Progenitor cell of endocrine pancreas (in vitro differentiated cells): ENCODE measurements at regions not wholly inside any gene's neighbourhood (a gene's known extent, or its start where the extent isn't known, plus 50 kb on each side); places are given as distances from the start of the nearest gene placed in this dataset.

ENCODE experiments used
- DNase-seq: peaks from one replicate; pipeline ENCODE4 v3.0.0; 2021; ENCODE audit warnings: low spot score; ENCODE audit not compliant: unreplicated experiment
- H3K27ac Mint-ChIP-seq: 2 replicates; pipeline ENCODE4 v1.8.0; 2021; ENCODE audit warnings: mild to moderate bottlenecking, moderate library complexity, mixed read lengths
- H3K27me3 Mint-ChIP-seq: 2 replicates; pipeline ENCODE4 v1.8.0; 2021; ENCODE audit warnings: mixed read lengths
- H3K36me3 Mint-ChIP-seq: 2 replicates; pipeline ENCODE4 v1.8.0; 2022; ENCODE audit warnings: mixed read lengths; ENCODE audit not compliant: insufficient read depth
- H3K4me1 Mint-ChIP-seq: 2 replicates; pipeline ENCODE4 v1.8.0; 2021; ENCODE audit warnings: low read depth, mixed read lengths
- H3K4me3 Mint-ChIP-seq: 2 replicates; pipeline ENCODE4 v1.8.0; 2021; ENCODE audit warnings: low read depth, mild to moderate bottlenecking, moderate library complexity, mixed read lengths
- H3K9me3 Mint-ChIP-seq: 2 replicates; pipeline ENCODE4 v1.8.0; 2021; ENCODE audit warnings: low read depth, mixed read lengths
- TF ChIP-seq, protein P1 (sequence below): fragments of 200-600 bp; sonication (generic); IDR thresholded peaks from one replicate; pipeline ENCODE4 v1.5.0; 2021; ENCODE audit warnings: antibody characterized with exemption, mild to moderate bottlenecking; ENCODE audit not compliant: unreplicated experiment

DNA sequence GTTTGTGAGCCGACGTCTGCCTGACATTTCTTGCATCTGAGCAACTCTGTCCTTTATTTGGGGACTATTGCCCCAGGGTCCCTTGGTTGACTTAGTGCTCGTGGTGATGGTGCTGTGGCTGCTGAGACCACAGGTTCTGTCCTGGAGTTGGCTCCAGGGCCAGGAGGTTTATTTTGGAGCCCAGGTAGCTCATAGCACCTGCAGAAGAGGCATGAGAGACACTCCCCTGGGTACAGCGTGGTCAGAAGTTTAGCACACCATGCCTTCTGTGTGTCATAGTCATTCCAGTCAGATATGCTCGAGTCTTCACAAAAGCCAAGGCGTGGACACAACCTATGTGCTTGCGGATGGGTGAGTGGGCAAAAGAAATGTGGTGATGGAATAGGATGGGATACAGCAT is 496.9 kb downstream of the TCERG1L start:
- no peaks in the 10 kb centered on the region for H3K36me3 Mint-ChIP-seq
- DNase-seq = no peak
- no peaks in the 10 kb centered on the region for H3K9me3 Mint-ChIP-seq
- TF ChIP-seq, protein P1, sequence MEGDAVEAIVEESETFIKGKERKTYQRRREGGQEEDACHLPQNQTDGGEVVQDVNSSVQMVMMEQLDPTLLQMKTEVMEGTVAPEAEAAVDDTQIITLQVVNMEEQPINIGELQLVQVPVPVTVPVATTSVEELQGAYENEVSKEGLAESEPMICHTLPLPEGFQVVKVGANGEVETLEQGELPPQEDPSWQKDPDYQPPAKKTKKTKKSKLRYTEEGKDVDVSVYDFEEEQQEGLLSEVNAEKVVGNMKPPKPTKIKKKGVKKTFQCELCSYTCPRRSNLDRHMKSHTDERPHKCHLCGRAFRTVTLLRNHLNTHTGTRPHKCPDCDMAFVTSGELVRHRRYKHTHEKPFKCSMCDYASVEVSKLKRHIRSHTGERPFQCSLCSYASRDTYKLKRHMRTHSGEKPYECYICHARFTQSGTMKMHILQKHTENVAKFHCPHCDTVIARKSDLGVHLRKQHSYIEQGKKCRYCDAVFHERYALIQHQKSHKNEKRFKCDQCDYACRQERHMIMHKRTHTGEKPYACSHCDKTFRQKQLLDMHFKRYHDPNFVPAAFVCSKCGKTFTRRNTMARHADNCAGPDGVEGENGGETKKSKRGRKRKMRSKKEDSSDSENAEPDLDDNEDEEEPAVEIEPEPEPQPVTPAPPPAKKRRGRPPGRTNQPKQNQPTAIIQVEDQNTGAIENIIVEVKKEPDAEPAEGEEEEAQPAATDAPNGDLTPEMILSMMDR = no peak
- peaks cover 3% of the 10 kb centered on the region for H3K27me3 Mint-ChIP-seq
- H3K27ac Mint-ChIP-seq = no peak overlapping the region
- no peak overlapping the region for H3K4me3 Mint-ChIP-seq
- H3K4me1 Mint-ChIP-seq = no peaks in the 10 kb centered on the region

DNA sequence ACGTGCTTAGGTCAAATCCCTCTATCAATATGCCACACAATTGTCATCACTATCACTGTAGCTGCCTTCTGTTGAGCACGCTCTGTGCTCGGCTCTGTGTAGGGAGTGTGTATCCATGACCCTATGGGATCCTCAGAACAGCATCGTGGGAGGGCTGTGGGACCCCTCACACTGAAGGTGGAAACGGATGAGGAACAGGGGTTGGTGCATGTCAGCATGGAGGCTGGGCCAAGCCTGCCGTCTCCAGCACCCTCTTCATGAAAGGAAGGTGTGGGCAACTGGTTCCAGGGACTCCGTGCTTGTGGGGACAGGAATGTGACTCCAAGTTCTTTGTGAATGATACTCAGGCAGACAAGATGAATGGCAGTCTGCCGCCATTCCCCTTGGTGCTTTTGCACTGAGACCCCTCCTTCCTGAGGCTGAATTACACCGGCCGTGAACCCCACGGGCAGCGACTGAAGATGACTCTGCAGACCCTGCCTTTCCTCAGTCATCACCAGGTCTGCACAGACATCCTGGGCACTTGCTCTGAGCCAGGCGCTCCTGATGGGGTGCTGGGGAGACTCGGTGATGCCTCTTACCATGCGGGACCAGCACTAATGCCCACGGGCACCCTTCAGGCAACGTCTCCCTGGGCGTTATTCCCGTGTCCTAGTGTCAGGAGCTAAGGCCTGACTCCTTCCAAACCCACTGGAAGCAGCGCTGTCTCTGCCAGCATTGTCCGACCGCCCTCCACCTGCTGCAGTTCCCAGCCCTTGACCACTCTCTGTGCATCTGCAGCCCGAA is 495.2 kb downstream of the TCERG1L start:
- no peak for DNase-seq
- TF ChIP-seq, protein P1 = no peak
- H3K27ac Mint-ChIP-seq = no peak overlapping the region
- H3K4me3 Mint-ChIP-seq = no peak overlapping the region
- no peaks in the 10 kb centered on the region for H3K9me3 Mint-ChIP-seq
- H3K36me3 Mint-ChIP-seq = no peaks in the 10 kb centered on the region
- H3K27me3 Mint-ChIP-seq = peaks cover 3% of the 10 kb centered on the region
- no peaks in the 10 kb centered on the region for H3K4me1 Mint-ChIP-seq

DNA sequence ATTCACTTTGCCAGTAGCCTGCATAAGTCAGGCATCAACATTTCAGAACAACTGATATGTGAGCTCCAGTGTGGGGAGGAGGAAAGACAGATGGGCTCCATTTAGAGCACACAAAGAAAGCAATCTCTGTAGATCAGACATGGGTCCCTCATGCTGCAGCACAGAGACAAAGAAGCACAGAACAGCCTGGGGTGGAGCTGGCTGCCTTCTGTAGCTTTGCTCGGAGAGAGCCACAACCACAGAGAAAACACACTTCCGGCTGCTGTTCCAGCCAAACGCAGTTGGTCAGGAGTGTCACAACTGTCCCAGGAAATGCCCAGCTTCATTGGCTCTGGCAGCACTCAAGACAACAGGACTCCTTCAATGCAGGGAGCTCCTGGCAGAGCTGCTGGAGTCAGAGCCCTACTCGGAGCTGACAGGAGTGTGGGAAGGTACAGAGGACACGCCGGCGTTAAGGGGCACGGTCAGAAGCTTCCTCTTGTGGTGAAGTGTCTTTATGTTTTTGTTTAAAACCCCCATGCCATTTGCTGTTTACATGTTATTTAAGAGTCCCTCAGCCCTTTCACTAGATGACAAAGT is 494.4 kb downstream of the TCERG1L start:
- no peak for DNase-seq
- no peaks in the 10 kb centered on the region for H3K4me1 Mint-ChIP-seq
- H3K27ac Mint-ChIP-seq = no peak overlapping the region
- H3K9me3 Mint-ChIP-seq = no peaks in the 10 kb centered on the region
- no peak overlapping the region for H3K4me3 Mint-ChIP-seq
- H3K27me3 Mint-ChIP-seq = peaks cover 3% of the 10 kb centered on the region
- H3K36me3 Mint-ChIP-seq = no peaks in the 10 kb centered on the region
- TF ChIP-seq, protein P1 = no peak

DNA sequence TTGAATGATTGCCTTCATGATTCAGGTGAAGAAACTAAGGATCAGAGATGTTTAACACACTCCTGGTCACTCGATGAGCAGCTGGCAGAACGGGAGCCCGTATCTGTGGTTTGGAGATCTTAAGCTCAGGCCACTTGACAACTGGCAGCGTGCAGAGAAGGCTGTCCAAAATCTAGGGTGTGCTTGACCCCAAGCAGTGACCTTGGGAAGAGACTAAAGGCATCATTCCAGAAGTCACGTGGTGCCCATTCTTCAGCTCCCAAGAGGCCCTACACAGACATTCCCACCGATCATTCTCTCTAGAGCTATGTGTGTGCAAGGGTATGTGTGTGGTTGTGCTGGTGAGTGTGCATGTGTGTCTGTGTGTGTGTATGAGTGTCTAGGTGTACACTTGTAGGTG is 493.8 kb downstream of the TCERG1L start:
- TF ChIP-seq, protein P1 = no peak
- no peak for DNase-seq
- Mint-ChIP-seq H3K4me1 (no peaks in the 10 kb centered on the region), H3K36me3 (no peaks in the 10 kb centered on the region), H3K4me3 (no peak overlapping the region), H3K9me3 (no peaks in the 10 kb centered on the region), H3K27ac (no peak overlapping the region), H3K27me3 (peaks cover 3% of the 10 kb centered on the region)

DNA sequence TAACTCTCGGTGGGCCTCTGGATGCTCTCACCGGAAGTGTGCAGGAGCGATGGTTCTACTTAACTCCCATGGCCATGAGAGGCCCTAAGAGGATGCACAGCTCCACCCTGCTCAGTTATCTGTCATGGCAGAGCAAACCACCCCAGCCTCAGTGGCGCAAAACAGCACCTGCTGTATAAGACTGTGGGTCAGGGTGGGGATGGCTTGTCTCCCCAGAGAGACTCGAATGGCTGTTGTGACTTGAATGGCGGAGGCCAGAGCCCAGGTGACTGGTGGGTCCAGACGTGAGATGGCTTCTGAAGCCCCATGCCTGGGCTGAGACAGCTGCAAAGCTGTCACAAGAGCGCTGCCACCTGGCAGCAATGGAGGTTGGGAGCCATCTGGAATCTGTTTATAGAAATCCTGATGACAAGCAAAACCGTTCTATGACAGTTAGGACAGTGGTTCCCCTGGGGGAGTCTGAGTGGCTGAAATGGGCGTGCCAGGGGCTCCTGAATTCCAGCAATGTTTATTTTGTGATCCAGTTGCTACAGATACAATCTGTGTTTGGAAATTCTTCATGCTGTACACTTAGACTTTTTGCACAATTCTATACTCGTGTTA is 490.5 kb downstream of the TCERG1L start:
- no peaks in the 10 kb centered on the region for H3K36me3 Mint-ChIP-seq
- no peaks in the 10 kb centered on the region for H3K4me1 Mint-ChIP-seq
- peaks cover 3% of the 10 kb centered on the region for H3K27me3 Mint-ChIP-seq
- no peak overlapping the region for H3K27ac Mint-ChIP-seq
- H3K9me3 Mint-ChIP-seq = peaks cover 6% of the 10 kb centered on the region
- H3K4me3 Mint-ChIP-seq = no peak overlapping the region
- no peak for DNase-seq
- TF ChIP-seq, protein P1 = no peak
